ENCODE measurements at regions not wholly inside any gene's neighbourhood (a gene's known extent, or its start where the extent isn't known, plus 50 kb on each side); places are given as distances from the start of the nearest gene placed in this dataset.
A peak's percentile ranks its signal among the peaks of the same experiment; 100 is the strongest.

DNA sequence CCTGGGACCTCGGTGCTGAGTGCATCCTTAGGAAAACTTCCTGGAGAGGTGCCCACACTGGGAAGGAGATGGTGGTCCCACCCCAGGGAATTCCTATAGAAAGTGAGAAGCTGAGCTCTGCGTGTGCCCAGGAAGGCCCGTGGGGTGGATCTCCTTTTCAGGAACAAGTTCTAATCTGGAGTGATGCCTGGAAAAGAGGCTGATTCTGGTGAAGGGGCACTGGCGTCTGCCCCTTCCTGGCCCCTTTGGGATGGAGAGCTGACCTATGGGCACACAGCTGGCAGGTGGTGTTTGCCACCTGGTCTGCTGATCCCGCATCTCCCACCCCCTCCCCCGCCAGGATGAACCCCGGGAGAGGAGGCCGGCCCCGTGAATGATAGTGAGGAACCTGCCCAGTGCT is 142.0 kb upstream of the RTL1 start:
- no peak for DNase-seq (ENCODE audit: low spot score)

DNA sequence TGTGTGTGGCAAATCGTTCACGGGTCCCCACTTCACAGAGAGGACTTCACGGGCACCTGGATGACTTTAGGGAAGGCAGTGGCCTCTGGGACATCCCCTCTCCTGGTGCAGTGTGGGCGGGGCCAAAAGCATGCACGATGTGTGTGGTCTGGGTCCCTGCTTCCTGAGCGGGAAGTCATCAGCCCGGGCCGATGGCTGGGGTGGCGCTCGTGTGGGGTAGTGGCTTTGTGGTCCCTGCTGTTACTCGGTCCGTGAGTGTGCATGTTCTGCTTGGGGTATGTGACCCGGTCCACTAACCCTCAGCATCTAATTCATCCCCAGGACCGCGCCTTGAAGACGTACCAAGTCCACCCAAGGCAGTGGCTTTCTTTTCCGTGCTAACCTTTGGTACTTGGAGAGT is 142.5 kb upstream of the RTL1 start:
- no peak for DNase-seq (ENCODE audit: low spot score)

DNA sequence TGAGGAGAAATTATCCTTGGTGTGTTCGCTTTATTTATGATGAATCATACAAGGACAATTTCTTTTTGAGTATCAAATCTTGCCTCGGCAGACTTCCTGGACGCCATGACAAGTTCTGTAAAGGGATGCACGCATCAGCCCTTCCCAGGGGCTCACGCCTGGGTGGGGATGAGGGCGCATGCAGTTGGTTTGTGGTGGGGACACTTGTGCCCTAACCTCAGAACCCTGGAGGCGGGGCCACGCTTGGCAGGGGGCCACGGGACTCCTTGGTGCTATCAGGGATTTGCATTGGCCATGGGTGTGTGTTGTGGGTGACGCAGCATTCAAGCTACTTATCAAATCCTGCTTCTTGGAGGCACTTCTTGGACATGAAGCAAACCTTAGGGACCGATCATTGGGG is 143.8 kb upstream of the RTL1 start:
- DNase-seq (ENCODE audit: low spot score), result no peak

DNA sequence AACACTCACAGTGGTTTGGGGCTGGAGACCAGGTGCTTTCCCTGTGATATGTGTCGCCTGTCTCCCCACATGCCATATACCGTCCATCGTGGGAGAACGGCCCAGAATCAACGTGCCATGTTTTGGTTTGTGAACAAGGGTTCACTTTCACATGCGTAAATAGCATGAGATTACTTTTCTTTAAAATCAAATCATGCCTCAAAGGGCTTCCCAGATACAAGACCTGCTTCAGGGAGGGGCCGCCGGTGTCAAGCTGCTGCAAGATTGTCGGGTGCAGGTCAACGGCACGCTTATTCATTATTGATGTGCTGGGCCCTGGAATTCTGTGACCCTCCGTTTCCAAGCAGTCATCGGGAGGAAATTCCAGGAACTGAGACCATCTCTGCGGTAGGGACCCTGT is 145.2 kb upstream of the RTL1 start:
- no peak for DNase-seq (ENCODE audit: low spot score)

DNA sequence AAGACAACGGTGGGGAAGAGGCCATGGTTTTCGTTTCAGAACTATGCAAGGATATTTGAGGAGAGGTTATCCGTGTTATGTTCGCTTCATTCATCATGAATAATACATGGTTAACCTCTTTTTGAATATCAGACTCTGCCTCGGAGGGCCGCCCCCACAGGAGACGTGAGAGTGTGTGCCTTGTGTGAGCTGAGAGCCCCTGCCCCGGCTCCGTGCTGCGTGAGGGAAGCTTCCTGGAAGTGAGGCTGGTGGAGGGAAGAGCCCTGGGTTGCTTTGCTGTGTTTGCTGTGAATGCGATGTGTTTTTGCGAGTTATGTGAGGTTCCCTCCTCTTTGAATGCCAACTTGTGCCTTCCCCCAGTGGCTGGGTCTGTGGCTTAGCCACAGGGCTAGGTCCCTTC is 146.0 kb upstream of the RTL1 start:
- no peak for DNase-seq (ENCODE audit: low spot score)

DNA sequence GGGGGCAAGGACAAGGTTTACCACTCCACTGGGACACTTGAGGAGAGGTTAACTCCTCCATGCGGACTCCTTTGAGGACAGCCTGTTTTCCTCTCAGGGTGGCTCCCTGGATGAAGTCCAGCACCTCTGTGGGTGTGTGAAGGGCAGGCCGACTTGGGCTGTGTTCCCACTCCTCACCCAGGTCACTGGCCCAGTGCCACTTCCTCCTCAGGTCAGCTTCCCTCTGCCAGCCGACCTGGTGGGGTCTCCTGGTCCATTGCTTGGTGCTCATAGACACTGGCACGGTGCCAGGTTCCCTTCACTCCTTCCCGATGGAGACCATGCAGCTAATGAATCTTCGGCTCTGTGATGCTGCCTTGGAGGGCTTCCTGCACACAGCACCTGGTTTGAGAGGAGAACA is 146.4 kb upstream of the RTL1 start:
- no peak for DNase-seq (ENCODE audit: low spot score)

DNA sequence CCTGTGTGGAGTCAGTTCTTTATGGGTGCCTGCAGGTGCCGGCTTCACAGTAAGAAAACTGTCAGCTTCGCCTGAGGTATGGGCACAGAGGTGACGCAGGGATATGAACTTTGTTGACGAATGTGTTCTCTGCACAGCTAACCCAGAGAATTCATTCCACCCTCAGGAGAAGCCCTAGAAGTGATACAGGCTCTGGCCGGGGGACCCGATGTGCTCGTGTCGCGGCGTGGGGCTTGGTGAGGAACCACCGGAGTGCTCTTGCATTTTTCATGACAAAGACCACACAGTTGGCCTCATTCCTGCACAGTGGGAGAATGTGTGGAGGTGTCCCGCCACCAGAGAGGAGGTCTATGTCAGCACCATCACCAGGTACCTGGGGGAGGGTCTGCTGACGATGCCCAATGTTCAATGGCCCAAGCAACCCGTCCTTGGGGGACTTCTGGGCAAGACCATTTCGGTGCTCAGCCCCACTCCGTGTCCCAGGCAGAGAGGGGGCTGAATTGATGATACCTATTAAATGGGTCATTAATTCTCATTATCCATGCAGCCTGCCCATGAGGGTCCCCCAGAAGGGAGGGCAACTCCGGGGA is 147.5 kb upstream of the RTL1 start:
- no peak for DNase-seq (ENCODE audit: low spot score)

DNA sequence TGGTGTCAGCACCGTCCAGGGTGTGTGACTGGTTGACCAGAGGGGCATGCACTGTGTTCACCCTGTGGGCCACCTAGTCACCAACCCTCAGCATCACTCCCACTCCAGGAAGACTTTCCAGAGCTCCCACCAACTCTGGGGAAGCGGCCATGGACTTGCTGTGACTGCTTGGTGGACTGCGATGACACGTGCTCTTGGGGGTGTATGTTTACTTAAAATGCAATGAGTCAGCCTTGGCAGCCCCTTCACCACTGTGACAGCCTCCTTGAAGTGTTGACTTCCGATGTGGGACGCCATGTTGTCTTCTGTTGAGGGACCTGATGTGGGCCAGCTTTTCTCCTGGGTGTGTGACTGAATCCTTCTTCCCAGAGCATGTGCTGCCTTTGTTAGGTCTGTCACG is 151.1 kb upstream of the RTL1 start:
- no peak for DNase-seq (ENCODE audit: low spot score)

DNA sequence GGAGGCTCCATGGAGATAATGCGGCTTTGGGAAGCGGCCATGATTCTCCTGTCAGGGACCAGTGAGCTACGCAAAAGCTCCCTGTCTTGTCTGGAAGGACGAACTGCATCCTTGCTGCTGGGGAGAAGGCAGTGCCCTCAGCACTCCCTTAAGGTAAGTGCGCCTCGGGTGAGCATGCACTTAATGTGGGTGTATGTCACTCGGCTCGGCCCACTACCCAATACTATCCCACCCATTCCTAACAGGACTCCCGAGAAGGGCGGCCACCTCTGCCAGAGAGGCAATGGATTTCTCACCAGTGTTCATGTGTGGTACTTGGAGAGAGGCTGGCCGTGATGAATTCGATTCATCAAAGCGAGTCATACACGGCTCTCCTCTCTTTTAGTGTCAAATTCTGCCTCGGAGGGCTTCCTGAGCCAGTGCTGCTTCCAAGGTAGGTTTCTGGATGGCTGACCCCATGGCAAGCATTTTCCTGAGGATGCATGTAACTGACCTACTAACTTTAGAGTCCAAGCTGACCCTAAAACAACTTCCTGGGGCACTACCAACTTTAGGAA is 151.7 kb upstream of the RTL1 start:
- no peak for DNase-seq (ENCODE audit: low spot score)

DNA sequence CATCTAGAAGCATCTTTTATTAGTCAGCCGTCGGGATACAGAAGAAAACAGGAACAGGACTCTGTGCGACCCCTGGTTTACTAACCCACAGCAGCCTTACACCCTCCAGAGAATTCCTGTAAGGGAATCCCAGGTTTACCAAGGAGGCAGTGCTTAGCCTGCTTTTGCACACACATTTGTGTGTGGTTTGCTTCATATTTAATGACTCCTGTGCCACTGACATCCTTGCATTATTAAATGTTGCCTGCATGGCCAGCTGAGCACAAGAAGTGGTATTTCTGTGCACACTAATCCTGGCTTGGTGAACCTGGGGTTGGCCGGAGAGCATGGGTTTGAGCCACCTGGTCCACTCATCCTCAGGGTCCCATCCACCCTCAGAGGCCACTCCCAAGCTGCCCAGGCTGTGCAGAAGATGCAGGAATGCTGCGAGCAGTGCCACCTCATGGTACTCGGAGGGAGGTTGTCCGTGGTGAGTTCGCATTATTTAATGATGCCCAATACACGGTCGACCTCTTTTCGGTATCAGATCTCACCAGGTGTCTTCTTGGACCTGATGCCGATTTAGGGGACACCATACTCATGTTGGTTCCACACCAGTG is 152.4 kb upstream of the RTL1 start:
- DNase-seq (ENCODE audit: low spot score), result no peak

DNA sequence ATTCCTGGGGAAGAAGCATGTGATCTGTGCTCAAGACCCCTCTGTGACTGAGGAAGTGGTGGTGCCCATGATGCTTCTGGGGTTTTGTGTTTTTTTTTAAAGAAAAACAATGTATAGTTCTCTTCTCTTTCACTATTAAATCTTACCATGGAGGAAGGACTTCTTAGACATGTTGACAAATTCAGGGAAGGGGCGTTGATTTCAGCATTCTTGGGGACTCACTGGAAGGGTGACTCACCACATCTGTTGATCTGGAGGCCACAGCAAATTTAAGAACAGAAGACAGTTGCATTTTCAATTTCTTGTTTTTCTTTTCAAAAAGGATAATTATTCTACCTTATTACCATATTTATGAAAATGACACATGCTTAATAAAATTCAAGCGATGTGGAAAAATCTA is 152.9 kb upstream of the RTL1 start:
- DNase-seq (ENCODE audit: low spot score), result no peak

DNA sequence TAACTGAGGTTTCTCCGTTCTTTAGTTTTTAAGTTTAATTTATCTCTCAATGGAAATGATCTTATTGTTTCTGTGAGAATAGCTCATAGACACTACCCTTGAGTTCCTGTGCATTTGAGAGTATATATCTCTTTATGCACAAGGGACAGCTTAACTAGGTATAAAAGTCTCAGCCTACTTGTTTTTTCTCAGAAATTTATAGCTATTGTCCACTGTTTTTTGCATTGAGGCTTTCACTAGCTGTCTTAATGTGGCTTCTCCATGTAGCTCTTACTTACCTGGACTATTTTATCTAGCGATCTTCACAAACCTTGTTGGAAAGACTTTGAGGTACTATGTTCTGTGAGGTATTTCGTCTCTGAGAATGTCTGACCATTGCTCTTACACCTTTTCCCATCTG is 153.9 kb upstream of the RTL1 start:
- no peak for DNase-seq (ENCODE audit: low spot score)

DNA sequence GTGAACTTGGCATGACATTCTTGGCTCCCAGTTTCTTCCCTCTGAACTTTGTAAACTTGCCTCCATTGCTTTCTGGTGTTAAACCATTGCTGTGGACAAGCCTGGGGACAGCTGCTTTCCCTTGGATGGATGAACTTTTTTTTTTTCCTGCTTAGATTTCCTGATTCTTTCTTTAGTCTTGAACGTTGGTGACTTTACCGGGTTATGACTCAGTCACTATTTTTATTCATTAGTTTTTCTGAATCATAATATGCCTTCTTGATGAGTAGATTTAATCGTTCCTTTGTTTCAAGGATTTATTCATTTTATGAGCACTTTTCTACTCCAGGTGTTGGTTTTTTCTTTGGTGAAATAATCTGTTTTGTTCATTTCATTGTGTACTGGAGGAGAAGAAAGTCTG is 155.0 kb upstream of the RTL1 start:
- peak; percentile 3 for DNase-seq (ENCODE audit: low spot score)

DNA sequence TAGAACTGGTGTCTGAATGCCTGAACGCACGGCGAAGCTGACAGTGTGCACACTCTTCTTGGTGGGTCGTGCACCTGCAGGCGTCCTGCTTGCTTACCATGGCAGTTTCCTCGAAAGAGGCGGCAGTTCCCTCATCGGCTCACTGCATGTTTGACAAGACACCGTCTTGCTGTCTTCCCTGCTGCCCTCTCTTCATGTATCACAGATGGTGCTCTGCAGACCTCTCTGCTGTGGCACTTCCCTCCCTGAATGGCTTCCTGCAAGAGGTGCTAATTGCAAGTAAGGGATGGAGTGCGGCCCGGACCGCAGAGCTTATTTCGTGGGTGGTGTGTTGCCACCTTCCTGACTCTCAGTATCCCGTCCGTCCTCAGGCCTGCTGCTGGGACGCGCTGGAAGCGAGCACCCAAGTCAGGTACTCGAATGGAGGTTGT is 156.7 kb upstream of the RTL1 start:
- no peak for DNase-seq (ENCODE audit: low spot score)

DNA sequence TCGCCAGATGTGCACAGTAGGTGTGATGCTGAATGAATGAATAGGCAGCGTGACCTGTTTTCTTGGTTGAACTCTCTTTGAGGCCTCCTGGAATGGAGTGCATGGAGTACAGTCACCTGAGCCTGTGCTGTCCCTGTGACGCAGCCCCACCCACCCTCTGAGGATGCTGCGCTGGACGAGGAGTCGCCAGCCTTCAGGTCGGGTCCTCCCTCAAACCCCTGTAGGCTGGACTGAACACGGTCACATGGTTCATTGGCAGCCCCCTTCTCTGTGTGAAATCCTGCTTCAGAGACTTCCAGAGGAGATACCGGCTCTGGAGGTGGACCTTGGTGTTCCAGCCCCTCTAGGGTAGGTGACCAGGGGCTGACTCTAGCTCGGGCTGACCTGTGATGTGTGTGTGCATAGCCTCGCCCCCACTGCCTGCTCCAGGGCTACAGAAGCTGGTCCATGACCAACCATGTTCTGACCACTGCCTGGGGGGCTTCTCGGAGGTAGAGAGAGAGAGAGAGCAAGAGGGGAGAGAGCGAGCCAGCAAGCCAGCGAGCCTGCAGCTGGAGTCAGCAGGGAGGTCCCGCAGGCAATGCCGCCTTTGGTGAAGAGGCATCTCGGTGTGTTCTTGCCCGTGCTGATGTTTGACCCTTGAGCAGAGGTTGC is 158.0 kb upstream of the RTL1 start:
- no peak for DNase-seq (ENCODE audit: low spot score)

DNA sequence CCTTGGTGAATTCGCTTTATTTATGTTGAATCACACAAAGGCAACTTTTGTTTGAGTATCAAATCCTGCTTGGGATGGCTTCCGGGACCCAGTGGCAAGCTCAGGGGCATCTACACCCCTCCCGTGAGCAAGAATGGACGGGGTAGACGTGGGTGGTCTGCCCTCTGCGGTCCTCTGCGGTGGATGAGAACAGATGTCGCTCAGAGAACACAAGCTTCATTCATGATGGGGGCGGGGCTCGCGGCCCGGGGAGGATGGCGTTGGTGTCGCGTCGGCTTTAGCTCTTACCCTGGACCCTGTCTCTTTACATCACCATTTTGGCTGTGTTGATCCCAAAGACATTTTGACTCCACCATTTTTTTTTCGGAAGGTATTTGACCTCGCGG is 158.5 kb upstream of the RTL1 start:
- DNase-seq (ENCODE audit: low spot score), result no peak

DNA sequence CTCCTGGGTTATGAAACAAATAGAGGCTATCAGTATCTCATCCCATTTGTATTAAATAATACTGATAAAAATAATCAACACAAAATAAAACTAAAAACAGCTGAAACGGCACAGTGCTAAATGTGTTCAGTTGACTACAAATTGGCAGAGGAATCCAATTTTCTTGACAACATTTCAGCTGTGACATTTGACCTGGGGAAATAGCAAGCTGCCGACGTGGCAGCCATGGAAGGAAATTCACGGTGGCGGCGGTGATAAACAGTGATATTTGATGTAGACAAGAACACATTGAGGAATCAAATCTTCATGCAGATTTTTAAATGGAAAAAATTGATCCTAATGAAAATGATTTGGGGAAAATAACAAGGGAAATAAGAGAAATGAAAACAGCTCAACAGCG is 159.1 kb upstream of the RTL1 start:
- DNase-seq (ENCODE audit: low spot score), result no peak

DNA sequence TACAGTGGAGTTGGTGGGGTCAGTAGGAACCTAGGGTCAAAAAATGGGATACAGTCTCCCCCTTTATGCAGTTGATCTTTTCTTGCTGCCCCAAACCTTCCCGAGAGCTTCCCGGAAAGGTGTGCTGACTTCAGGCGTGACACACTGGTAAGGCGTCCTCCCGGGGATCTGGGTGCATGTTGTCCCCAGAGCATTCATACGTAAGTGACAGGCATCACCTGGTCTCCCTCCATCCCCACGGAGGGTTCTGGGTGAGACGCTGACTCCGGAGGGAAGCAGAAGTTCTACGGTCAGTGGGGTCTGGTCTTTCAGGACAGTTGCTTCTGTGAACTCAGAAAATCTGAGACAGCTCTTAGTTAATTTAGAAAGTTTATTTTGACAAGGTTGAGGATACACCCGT is 159.6 kb upstream of the RTL1 start:
- no peak for DNase-seq (ENCODE audit: low spot score)

DNA sequence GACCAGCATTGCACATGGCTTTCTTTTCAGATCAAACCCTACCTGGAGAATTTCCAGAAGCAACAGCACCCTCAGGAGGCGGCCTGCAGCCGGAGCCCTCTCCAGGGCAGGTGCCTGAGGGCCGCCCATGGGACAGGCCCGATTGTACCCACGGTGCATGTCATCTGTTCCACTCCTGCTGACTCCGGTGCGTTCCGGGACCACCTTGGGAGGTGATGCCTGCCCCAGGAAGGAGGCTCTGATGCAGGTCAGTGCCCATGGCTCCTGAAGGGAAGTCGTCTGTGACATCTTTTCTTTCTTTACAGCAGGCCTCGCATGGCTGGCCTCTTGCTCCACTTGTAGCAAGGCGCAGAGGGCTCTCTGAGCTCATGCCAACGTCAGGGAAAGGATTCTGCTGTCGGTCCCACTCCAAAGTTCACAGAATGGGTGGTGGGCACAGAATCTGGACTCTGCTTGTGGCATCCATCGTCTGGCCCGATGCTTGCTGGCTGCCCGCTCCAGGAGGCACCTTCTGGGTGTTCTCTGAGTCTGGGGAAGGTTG is 160.7 kb upstream of the RTL1 start:
- DNase-seq (ENCODE audit: low spot score), result no peak

DNA sequence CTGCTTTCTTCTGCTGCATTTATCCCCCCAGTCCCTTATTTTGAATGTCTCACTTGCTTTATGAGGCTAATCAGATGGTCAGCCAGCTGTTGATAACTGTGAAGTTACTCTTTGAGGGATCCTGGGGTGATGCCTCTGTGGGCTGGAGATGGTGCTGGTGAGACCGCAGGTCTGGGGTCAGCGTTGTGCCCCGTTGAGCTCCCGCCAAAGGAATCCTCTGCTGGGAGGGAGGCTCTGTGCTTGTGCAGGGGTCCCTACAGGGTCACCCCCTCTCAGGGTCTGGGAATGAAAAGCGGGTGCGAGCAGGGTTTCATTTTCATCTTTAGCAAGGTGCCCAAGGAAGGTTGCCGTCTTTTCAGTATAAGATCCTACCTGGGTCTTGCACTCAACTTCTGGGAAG is 161.2 kb upstream of the RTL1 start:
- no peak for DNase-seq (ENCODE audit: low spot score)

DNA sequence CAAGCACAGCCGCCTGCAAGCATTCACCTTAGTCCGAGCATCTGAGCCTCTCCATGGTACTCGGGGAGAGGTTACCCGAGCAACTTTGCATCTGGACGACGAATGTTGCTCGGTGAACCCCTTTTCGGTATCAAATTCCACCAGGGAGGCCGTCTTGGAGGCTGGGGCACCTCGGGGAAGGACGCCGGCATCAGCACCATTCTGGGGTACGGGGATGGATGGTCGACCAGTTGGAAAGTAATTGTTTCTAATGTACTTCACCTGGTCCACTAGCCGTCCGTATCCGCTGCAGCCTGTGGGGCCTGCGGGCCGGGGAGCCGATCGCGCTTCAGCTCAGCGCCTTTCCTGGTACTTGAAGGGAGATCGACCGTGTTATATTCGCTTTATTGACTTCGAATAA is 161.7 kb upstream of the RTL1 start:
- DNase-seq (ENCODE audit: low spot score), result no peak

DNA sequence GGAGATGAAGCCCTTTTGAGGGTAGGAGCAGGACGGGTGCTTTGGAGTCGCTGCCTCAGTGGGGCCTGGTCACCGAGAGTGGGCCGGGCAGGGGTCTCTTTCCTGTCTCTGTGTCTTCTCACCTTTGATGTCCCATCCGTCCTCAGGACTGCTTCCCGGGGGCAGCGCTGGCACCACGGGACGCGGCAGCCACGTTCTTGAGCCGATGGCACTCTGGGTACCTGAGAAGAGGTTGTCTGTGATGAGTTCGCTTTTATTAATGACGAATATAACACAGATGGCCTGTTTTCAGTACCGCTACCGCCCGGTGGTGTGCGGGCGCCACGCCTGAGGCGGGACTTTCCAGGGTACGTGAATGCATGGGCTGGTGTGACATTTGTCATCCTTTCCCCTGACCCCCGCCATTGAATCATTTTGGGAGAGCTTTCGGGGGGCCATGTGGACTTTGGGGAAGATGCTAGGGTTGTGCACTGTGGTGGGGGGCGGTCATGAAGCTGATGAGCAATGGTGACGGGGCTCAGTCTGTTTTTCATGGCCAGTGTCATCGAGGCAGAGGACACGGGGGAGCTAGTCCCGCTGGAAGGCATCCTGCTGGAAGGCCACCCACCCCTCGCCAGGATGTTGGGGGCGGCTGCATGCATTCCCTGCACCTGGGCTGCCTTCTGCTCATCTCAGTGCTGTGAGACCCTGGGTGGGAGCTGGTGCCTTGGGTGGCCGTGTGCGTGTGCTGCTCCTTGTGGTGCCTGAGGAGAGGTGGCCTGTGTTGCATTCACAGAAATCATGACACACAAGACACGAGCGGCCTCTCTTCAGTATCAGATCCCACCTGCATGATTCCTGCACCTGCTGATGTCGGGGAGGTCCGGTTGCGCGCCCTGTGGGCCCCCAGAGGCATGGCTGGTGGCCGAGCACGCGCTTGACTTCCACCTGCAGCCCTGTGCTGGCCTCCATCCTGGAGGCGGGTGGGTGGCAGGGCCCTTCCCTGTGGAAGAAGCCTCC is 162.5 kb upstream of the RTL1 start:
- DNase-seq (ENCODE audit: low spot score), result no peak

All from A172 (cell line).